ENCODE measurements at regions not wholly inside any gene's neighbourhood (a gene's known extent, or its start where the extent isn't known, plus 50 kb on each side); places are given as distances from the start of the nearest gene placed in this dataset.

- H3K27ac Mint-ChIP-seq (ENCODE audit: unreplicated experiment): no peak overlapping the region
- TF ChIP-seq CTCF (IDR thresholded peaks at IDR 0.05; ENCODE audit: insufficient read depth in 1 of 2, low read depth in 1 of 2, low read length in 1 of 2, severe bottlenecking in 1 of 2, unreplicated experiment in 1 of 2): no peak
- CTCF ChIA-PET: no interaction called here
Observed at GRCh38 chr2:38190542-38191218, 114.7 kb upstream of the CYP1B1 start.

GRCh38 chr2:38187541-38188011 is 111.6 kb upstream of the CYP1B1 start:
- Mint-ChIP-seq H3K4me3 (ENCODE audit: unreplicated experiment) (no peak overlapping the region), H3K4me1 (ENCODE audit: low read depth, unreplicated experiment) (peaks cover 6% of the 10 kb centered on the region), H3K27ac (ENCODE audit: unreplicated experiment) (no peak overlapping the region), H3K9me3 (ENCODE audit: unreplicated experiment) (peaks cover 10% of the 10 kb centered on the region), H3K36me3 (ENCODE audit: insufficient read depth, unreplicated experiment) (no peaks in the 10 kb centered on the region), H3K27me3 (ENCODE audit: insufficient read depth, unreplicated experiment) (no peaks in the 10 kb centered on the region)
- POLR2A ChIA-PET: no interaction called here
- no peak for TF ChIP-seq CTCF (IDR thresholded peaks at IDR 0.05; ENCODE audit: insufficient read depth in 1 of 2, low read depth in 1 of 2, low read length in 1 of 2, severe bottlenecking in 1 of 2, unreplicated experiment in 1 of 2)
- Histone ChIP-seq H3K4me1 (no peaks in the 10 kb centered on the region), H3K27me3 (replicated peaks; ENCODE audit: control insufficient read depth, insufficient read depth, low read length) (no peaks in the 10 kb centered on the region), H3K36me3 (ENCODE audit: control insufficient read depth, insufficient read depth, low read length) (no peaks in the 10 kb centered on the region), H3K9me3 (no peaks in the 10 kb centered on the region), H3K4me3 (ENCODE audit: low read depth, low read length) (no peak overlapping the region)
- DNase-seq: no peak
- intact Hi-C loops (cut with micrococcal nuclease; ENCODE audit: unreplicated experiment): no loop called here
- CTCF ChIA-PET: no interaction called here
- no TSS peak for BruUV-seq (replicated peaks)

More at GRCh38 chr2:38190542-38191218, 114.7 kb upstream of the CYP1B1 start:
- Histone ChIP-seq H3K9me3 (no peaks in the 10 kb centered on the region), H3K36me3 (ENCODE audit: control insufficient read depth, insufficient read depth, low read length) (no peaks in the 10 kb centered on the region), H3K4me3 (ENCODE audit: low read depth, low read length) (no peak overlapping the region), H3K27me3 (replicated peaks; ENCODE audit: control insufficient read depth, insufficient read depth, low read length) (no peaks in the 10 kb centered on the region), H3K4me1 (no peaks in the 10 kb centered on the region)
- peaks cover 10% of the 10 kb centered on the region for H3K9me3 Mint-ChIP-seq (ENCODE audit: unreplicated experiment)
- no peak overlapping the region for H3K4me3 Mint-ChIP-seq (ENCODE audit: unreplicated experiment)
- DNase-seq: no peak
- POLR2A ChIA-PET: no interaction called here
- H3K36me3 Mint-ChIP-seq (ENCODE audit: insufficient read depth, unreplicated experiment): no peaks in the 10 kb centered on the region
- intact Hi-C loops (cut with micrococcal nuclease; ENCODE audit: unreplicated experiment): no loop called here
- peaks cover 6% of the 10 kb centered on the region for H3K4me1 Mint-ChIP-seq (ENCODE audit: low read depth, unreplicated experiment)
- no peaks in the 10 kb centered on the region for H3K27me3 Mint-ChIP-seq (ENCODE audit: insufficient read depth, unreplicated experiment)
- no TSS peak for BruUV-seq (replicated peaks)

GRCh38 chr2:38185012-38185491 is 109.1 kb upstream of the CYP1B1 start:
- Mint-ChIP-seq H3K4me3 (ENCODE audit: unreplicated experiment) (no peak overlapping the region), H3K4me1 (ENCODE audit: low read depth, unreplicated experiment) (no peaks in the 10 kb centered on the region), H3K27me3 (ENCODE audit: insufficient read depth, unreplicated experiment) (no peaks in the 10 kb centered on the region), H3K9me3 (ENCODE audit: unreplicated experiment) (no peaks in the 10 kb centered on the region), H3K27ac (ENCODE audit: unreplicated experiment) (no peak overlapping the region), H3K36me3 (ENCODE audit: insufficient read depth, unreplicated experiment) (no peaks in the 10 kb centered on the region)
- BruUV-seq (replicated peaks): no TSS peak
- no peaks in the 10 kb centered on the region for H3K4me1 ChIP-seq
- no peaks in the 10 kb centered on the region for H3K9me3 ChIP-seq
- no peak for DNase-seq
- no peak for TF ChIP-seq CTCF (IDR thresholded peaks at IDR 0.05; ENCODE audit: insufficient read depth in 1 of 2, low read depth in 1 of 2, low read length in 1 of 2, severe bottlenecking in 1 of 2, unreplicated experiment in 1 of 2)
- no peaks in the 10 kb centered on the region for H3K36me3 ChIP-seq (ENCODE audit: control insufficient read depth, insufficient read depth, low read length)
- POLR2A ChIA-PET: no interaction called here
- H3K4me3 ChIP-seq (ENCODE audit: low read depth, low read length): no peak overlapping the region
- intact Hi-C loops (cut with micrococcal nuclease; ENCODE audit: unreplicated experiment): no loop called here
- no peaks in the 10 kb centered on the region for H3K27me3 ChIP-seq (replicated peaks; ENCODE audit: control insufficient read depth, insufficient read depth, low read length)
- CTCF ChIA-PET: no interaction called here
